HepG2 (cell line): ENCODE measurements at regions not wholly inside any gene's neighbourhood (a gene's known extent, or its start where the extent isn't known, plus 50 kb on each side); places are given as distances from the start of the nearest gene placed in this dataset.

Experiments
- ATAC-seq: fragments of 200-7000 bp; cut with Tn5 transposase; 3 replicates; pipeline ENCODE4 v1.9.1; 2020; ENCODE audit warnings: mild to moderate bottlenecking, moderate library complexity
- BruUV-seq: library from RNA; stranded (reverse); fragments of 400-500 nt; replicated peaks from 2 replicates; lab custom pipeline; 2021; lab: Mats Ljungman, UMichigan
- CTCF ChIA-PET: fragments of 300-600 bp; formaldehyde crosslinking; extraction: SDS; loops from one replicate; lab custom pipeline; 2021; ENCODE audit warnings: low total read pairs, inconsistent platforms, low intra/inter-chr PET ratio; lab: Yijun Ruan, JAX
- POLR2A ChIA-PET: fragments of 350-600 bp; sonication (Branson Sonifier 250); formaldehyde crosslinking; loops from one replicate; lab custom pipeline; 2020; ENCODE audit warnings: antibody characterized with exemption, inconsistent platforms; lab: Yijun Ruan, JAX
- DNase-seq: peaks from one replicate; pipeline ENCODE4 v3.0.0-alpha.2; 2015; ENCODE audit warnings: low spot score
- FAIRE-seq: peaks from 3 replicates; lab custom pipeline; 2011; peaks lifted over from hg19 to GRCh38; lab: Jason Lieb, UNC
- H2AFZ ChIP-seq: one replicate; pipeline ENCODE4 v1.6.1; 2011; ENCODE audit warnings: low read length, inconsistent platforms
- H3K27ac ChIP-seq: fragments of 300-600 bp; 3 replicates; pipeline ENCODE4 v1.8.0; 2011; ENCODE audit warnings: mixed run types, mild to moderate bottlenecking, mixed read lengths, low read length, inconsistent platforms; ENCODE audit not compliant: insufficient read depth; ENCODE audit errors: extremely low read length
- H3K27me3 ChIP-seq, 2 experiments: fragments of 200-600 bp in 1 of 2; 2 replicates in 1 of 2; 3 replicates in 1 of 2; pipeline versions ENCODE4 v1.6.0 to v1.8.0; 2011; ENCODE audit warnings: low read length in 2 of 2, mild to moderate bottlenecking in 2 of 2, moderate library complexity in 2 of 2, inconsistent platforms in 1 of 2; ENCODE audit not compliant: insufficient read depth in 2 of 2, control insufficient read depth in 1 of 2
- H3K36me3 ChIP-seq, 2 experiments: fragments of 200-600 bp in 1 of 2; replicated peaks in 1 of 2; 2 replicates in 1 of 2; 3 replicates in 1 of 2; pipeline versions ENCODE4 v1.5.1 to v1.8.0; 2011; ENCODE audit warnings: low read length in 2 of 2, inconsistent platforms in 1 of 2; ENCODE audit not compliant: insufficient read depth in 2 of 2, control insufficient read depth in 1 of 2
- H3K4me1 ChIP-seq: 2 replicates; pipeline ENCODE4 v1.5.1; 2012; ENCODE audit warnings: low read length, inconsistent platforms; ENCODE audit not compliant: insufficient read depth
- H3K4me2 ChIP-seq: 2 replicates; pipeline ENCODE4 v1.6.0; 2011; ENCODE audit warnings: low read depth, low read length, inconsistent platforms
- H3K4me3 ChIP-seq, 3 experiments: fragments of 200-600 bp in 1 of 3; sonication (generic), shearing (Covaris generic) in 1 of 3; replicated peaks in 1 of 3; 2 replicates each; pipeline ENCODE4 v1.5.1; 2011 to 2016; ENCODE audit warnings: low read length in 3 of 3, inconsistent platforms in 2 of 3, low read depth in 2 of 3, mild to moderate bottlenecking in 2 of 3, control low read depth in 1 of 3, mixed read lengths in 1 of 3; ENCODE audit not compliant: insufficient read depth in 1 of 3
- H3K79me2 ChIP-seq: one replicate; pipeline ENCODE4 v1.6.1; 2011; ENCODE audit warnings: low read length, inconsistent platforms; ENCODE audit not compliant: insufficient read depth
- H3K9ac ChIP-seq: 2 replicates; pipeline ENCODE4 v1.6.0; 2011; ENCODE audit warnings: mild to moderate bottlenecking, low read depth, low read length, inconsistent platforms; ENCODE audit not compliant: insufficient read depth
- H3K9me3 ChIP-seq: 2 replicates; pipeline ENCODE4 v1.5.1; 2012; ENCODE audit warnings: mild to moderate bottlenecking, low read length
- H4K20me1 ChIP-seq: 2 replicates; pipeline ENCODE4 v1.6.0; 2011; ENCODE audit warnings: inconsistent platforms, mild to moderate bottlenecking, low read length, moderate library complexity; ENCODE audit not compliant: insufficient read depth
- ATM ChIP-seq: fragments of 450-650 bp; IDR thresholded peaks from 2 replicates; pipeline ENCODE4 v1.7.1; 2017; ENCODE audit warnings: mild to moderate bottlenecking, borderline replicate concordance
- CREM ChIP-seq, 2 experiments: sonication (generic) in 1 of 2; formaldehyde crosslinking in 1 of 2; IDR thresholded peaks; 2 replicates each; pipeline versions ENCODE4 v1.4.0 to v1.6.1; 2016 to 2020; ENCODE audit warnings: antibody characterized with exemption in 1 of 2, mild to moderate bottlenecking in 1 of 2, missing genetic modification reagents in 1 of 2
- EHMT2 ChIP-seq: fragments of 200-600 bp; sonication (generic); IDR thresholded peaks from 2 replicates; pipeline ENCODE4 v1.7.0; 2017; ENCODE audit warnings: antibody characterized with exemption, low read depth, low read length, borderline replicate concordance
- FOSL2 ChIP-seq: sonication (generic); formaldehyde crosslinking; IDR thresholded peaks from 2 replicates; pipeline ENCODE4 v1.4.0; 2020; ENCODE audit warnings: missing genetic modification reagents
- REPIN1 ChIP-seq: sonication (generic); formaldehyde crosslinking; IDR thresholded peaks from 2 replicates; pipeline ENCODE4 v1.8.0; 2022; ENCODE audit warnings: missing genetic modification reagents, low read depth, mild to moderate bottlenecking, borderline replicate concordance
- ZBTB8A ChIP-seq: sonication (generic); formaldehyde crosslinking; IDR thresholded peaks from 2 replicates; pipeline ENCODE4 v1.4.0; 2020; ENCODE audit warnings: mild to moderate bottlenecking, low read depth, missing genetic modification reagents, borderline replicate concordance
- ZEB1 ChIP-seq: IDR thresholded peaks from 2 replicates; pipeline ENCODE4 v1.6.1; 2012; ENCODE audit warnings: mild to moderate bottlenecking, low read depth, inconsistent platforms; ENCODE audit not compliant: insufficient replicate concordance
- ZNF331 ChIP-seq: sonication (generic); formaldehyde crosslinking; IDR thresholded peaks from 2 replicates; pipeline ENCODE4 v1.4.0; 2020; ENCODE audit warnings: missing genetic modification reagents
- ZNF552 ChIP-seq: sonication (generic); formaldehyde crosslinking; IDR thresholded peaks from 2 replicates; pipeline ENCODE4 v1.9.0; 2022; ENCODE audit warnings: missing genetic modification reagents, mild to moderate bottlenecking, borderline replicate concordance
- ZNF564 ChIP-seq: sonication (generic); formaldehyde crosslinking; IDR thresholded peaks from 2 replicates; pipeline ENCODE4 v1.8.1; 2023; ENCODE audit warnings: mild to moderate bottlenecking, missing genetic modification reagents
- ZNF567 ChIP-seq: sonication (generic); formaldehyde crosslinking; IDR thresholded peaks from 2 replicates; pipeline ENCODE4 v1.8.1; 2023; ENCODE audit warnings: mild to moderate bottlenecking, missing genetic modification reagents, borderline replicate concordance
- WGBS: methylation state at CpG from one replicate; pipeline ENCODE4 v1.1.6; 2017; ENCODE audit warnings: low lambda C conversion rate; 5-methylcytosine and 5-hydroxymethylcytosine counted together
- in situ Hi-C: cut with HindIII; loops from 2 replicates; pipeline ENCODE4 v1.10.0; 2017; ENCODE audit warnings: low pct_unique_long_range_greater_than_20kb; ENCODE audit not compliant: extremely low pct_ligation_motif_present
- intact Hi-C: fragments of 100-400 bp; cut with micrococcal nuclease; formaldehyde crosslinking; loops from one replicate; pipeline ENCODE4 v1.10.0; 2022; ENCODE audit not compliant: unreplicated experiment
- TF ChIP-seq, protein P1 (sequence below), 2 experiments: sonication (generic) in 1 of 2; formaldehyde crosslinking in 1 of 2; IDR thresholded peaks; 2 replicates each; pipeline versions ENCODE4 v1.4.0 to v1.6.1; 2018 to 2020; ENCODE audit warnings: missing genetic modification reagents in 2 of 2, borderline replicate concordance in 1 of 2, low read depth in 1 of 2, mild to moderate bottlenecking in 1 of 2, missing biosample characterization in 1 of 2

DNA sequence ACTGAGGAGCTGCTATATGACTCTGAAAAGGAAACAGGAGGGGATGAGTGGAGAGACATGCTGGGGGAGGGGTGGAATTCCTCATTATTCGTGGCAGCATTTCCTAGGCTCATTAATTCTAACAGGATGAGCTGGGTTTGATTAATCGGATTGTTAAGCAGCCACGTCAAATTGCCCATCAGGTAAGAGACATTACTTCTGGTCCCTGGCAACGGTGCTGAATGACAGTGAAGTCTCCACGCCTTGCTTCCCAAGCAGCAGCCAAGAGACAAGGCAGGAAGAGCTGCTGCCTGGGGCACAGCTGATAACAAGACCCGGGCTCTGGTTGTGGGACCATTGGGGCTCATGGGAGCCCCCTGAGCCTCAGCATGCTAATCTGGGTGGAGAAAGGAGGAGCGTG is 86.6 kb downstream of the MARCHF4 start (continued):
- no peak for TF ChIP-seq ATM

- 45% methylated on average over 3 of the region's 3 CpGs for WGBS
- Histone ChIP-seq H3K9ac (no peak overlapping the region), H3K27me3 (peaks cover 1 to 4% of the 10 kb centered on the region in 2 experiments; a peak in 2 of 5 replicates), H3K9me3 (no peaks in the 10 kb centered on the region), H3K27ac (no peak overlapping the region), H4K20me1 (no peaks in the 10 kb centered on the region), H3K4me1 (peaks cover 19% of the 10 kb centered on the region), H3K4me2 (no peak overlapping the region), H3K79me2 (no peaks in the 10 kb centered on the region), H3K36me3 (no peaks in the 10 kb centered on the region), H3K4me3 (no peak overlapping the region), H2AFZ (no peak overlapping the region)
- BruUV-seq = no TSS peak
- TF ChIP-seq ZNF564 = no peak
- no peak for TF ChIP-seq EHMT2
- intact Hi-C loops (no loop called here), in situ Hi-C loops (no loop called here)
- no peak for FAIRE-seq
- ChIA-PET CTCF (no interaction called here), POLR2A (no interaction called here)
- DNase-seq = no peak
- ATAC-seq = no peak
These were observed 87.6 kb downstream of the MARCHF4 start for GRCh38 chr2:216284708-216285107.

DNA sequence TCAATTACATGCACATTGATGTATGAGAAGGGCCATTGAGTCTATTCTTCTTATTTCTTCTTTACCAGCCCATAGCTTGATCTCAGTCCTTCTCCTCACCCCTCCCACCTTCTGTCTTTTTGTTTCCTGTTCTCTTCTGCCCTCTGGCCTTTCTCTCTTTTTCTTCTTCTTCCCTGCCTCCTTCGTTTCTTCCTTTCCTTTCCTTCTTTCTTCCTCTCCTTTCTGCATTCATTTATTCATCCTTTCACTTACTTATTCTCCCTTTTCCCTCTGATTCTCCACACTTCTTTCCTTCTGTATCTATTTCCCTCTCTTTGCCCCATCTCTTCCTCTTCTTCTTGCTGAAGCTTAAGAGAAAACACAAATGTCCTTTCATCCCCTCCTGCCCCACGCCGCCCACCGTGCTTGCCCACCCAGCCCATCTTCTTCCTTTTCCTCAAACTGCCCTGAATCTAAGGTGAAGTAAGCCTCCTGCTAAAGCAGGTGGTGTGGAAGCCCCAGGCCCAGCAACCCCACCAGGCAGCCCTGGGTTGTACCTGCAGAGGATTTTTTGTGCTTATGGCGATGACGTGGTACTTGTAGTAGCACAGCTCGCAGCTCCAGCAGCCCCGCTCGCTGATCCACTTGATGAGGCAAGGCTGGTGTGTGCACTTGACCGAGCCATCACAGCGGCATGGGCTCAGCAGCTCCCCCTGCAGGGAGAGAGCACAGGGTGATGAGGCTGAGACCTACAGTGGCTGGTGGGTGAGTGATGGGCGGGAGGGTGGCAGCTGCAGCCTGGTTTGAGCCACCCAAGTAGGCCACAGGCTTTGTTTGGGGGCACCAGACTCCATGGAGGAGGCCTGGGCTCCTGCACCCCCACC is 89.0 kb downstream of the MARCHF4 start:
- intact Hi-C loops = no loop called here
- CTCF ChIA-PET = interaction anchor here (0.7 kb wide), 1 partner anchor 249 kb away, joined by 3 read pairs; no protein-coding TSS in a partner anchor
- Histone ChIP-seq H3K4me1 (peaks cover 19% of the 10 kb centered on the region), H3K27ac (no peak overlapping the region), H3K9ac (no peak overlapping the region), H3K27me3 (peaks cover 1 to 12% of the 10 kb centered on the region in 2 experiments; a peak in 3 of 5 replicates), H3K79me2 (no peaks in the 10 kb centered on the region), H3K4me2 (no peak overlapping the region), H3K9me3 (no peaks in the 10 kb centered on the region), H3K36me3 (no peaks in the 10 kb centered on the region), H3K4me3 (no peak overlapping the region), H2AFZ (no peak overlapping the region), H4K20me1 (no peaks in the 10 kb centered on the region)
- DNase-seq = peak; percentile 38
- WGBS = 23% methylated on average over 11 of the region's 12 CpGs
- ATAC-seq = peak; percentile 95
- no TSS peak for BruUV-seq
- peak; percentile 74 for FAIRE-seq
- in situ Hi-C loops = no loop called here
- POLR2A ChIA-PET = no interaction called here
- TF ChIP-seq, protein P1, sequence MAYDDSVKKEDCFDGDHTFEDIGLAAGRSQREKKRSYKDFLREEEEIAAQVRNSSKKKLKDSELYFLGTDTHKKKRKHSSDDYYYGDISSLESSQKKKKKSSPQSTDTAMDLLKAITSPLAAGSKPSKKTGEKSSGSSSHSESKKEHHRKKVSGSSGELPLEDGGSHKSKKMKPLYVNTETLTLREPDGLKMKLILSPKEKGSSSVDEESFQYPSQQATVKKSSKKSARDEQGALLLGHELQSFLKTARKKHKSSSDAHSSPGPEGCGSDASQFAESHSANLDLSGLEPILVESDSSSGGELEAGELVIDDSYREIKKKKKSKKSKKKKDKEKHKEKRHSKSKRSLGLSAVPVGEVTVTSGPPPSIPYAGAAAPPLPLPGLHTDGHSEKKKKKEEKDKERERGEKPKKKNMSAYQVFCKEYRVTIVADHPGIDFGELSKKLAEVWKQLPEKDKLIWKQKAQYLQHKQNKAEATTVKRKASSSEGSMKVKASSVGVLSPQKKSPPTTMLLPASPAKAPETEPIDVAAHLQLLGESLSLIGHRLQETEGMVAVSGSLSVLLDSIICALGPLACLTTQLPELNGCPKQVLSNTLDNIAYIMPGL (CRISPR knock-in tag; IDR thresholded peaks at IDR 0.05; ENCODE audit: borderline replicate concordance in 1 of 2, low read depth in 1 of 2) = 0 out of 4 replicates have a peak, but pooled peaks of 1 of the 2 experiments have one; percentile 29
- no peak for TF ChIP-seq ZBTB8A
- TF ChIP-seq ZNF567 = no peak
- no peak for TF ChIP-seq ZEB1
- 0 out of 2 replicates have a peak, but pooled peaks have one; percentile 44 for TF ChIP-seq ZNF552 (CRISPR knock-in tag)
- no peak for TF ChIP-seq CREM (IDR thresholded peaks at IDR 0.05)
- TF ChIP-seq CREM (CRISPR knock-in tag; IDR thresholded peaks at IDR 0.05) = no peak
- TF ChIP-seq FOSL2 (CRISPR knock-in tag) = peak; percentile 26; the same call in 1 of the 2 replicates
- peak; percentile 45; the same call in 1 of the 2 replicates for TF ChIP-seq ZNF331 (CRISPR knock-in tag)
- TF ChIP-seq REPIN1 (CRISPR knock-in tag) = 0 out of 2 replicates have a peak, but pooled peaks have one; percentile 27
